HL-60/S4 treated with phorbol 12-myristate 13-acetate at 8.2 ng/mL for 4 days and 3 days (cell line): ENCODE measurements at regions not wholly inside any gene's neighbourhood (a gene's known extent, or its start where the extent isn't known, plus 50 kb on each side); places are given as distances from the start of the nearest gene placed in this dataset.
"Not testable (repeated sequence)": the region's sequence is repeated elsewhere in the genome, so short reads cannot be mapped to it uniquely, and the experiment has no call there.

Experiments used
- in situ Hi-C: fragments of 300-500 bp; cut with MboI; formaldehyde crosslinking; loops from 2 replicates; pipeline ENCODE4 v1.15.0; 2022; ENCODE audit warnings: low sequenced_read_pairs

DNA sequence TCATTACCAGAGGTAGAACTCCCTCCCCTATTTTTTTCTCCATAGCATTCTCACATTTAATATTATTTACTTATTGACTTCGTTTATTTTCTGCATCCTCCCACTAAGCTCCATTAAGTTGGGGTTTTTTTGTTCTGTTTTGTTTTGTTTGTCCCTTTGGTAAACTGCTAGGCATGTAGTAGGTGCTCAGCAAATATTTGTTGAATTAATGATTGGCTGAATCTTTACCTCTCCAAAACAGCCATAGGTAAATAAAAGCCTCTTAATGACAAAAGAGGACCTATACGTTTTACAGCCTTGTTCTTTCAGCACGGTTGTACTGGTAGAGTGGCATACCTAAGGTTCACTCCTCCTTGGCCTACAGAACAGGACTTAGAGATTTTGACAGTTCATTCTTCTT, 52.0 kb downstream of the PRORP start:
- in situ Hi-C loops: no loop called here

DNA sequence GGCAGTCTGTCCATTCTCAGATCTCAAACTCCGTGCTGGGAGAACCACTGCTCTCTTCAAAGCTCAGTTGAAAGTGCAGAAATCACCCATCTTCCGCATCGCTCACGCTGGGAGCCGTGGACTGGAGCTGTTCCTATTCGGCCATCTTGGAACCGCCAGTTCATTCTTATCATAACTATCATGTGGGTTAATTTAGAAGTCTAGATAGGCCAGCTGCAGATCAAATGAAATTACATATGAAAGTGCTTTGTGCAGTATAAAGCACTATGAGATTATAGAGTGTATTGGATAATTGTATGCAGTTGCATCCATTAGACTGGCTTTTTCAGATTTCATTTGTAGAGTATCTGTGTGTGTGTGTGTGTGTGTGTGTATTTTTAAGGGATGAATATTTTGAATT, 57.8 kb downstream of the PRORP start:
- in situ Hi-C loops: no loop called here

DNA sequence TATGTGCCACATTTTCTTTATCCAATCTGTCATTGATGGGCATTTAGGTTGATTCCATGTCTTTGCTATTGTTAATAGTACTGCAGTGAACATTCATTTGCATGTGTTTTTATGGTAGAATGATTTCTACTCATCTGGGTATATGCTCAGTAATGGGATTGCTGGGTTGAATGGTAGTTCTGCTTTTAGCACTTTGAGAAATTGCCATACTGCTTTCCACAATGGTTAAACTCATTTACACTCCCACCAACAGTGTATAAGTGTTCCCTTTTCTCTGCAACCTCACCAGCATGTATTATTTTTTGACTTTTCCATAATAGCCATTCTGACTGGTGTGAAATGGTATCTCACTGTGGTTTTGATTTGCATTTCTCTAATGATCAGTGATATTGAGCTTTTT, 62.5 kb downstream of the PRORP start:
- in situ Hi-C loops: not testable (repeated sequence)

DNA sequence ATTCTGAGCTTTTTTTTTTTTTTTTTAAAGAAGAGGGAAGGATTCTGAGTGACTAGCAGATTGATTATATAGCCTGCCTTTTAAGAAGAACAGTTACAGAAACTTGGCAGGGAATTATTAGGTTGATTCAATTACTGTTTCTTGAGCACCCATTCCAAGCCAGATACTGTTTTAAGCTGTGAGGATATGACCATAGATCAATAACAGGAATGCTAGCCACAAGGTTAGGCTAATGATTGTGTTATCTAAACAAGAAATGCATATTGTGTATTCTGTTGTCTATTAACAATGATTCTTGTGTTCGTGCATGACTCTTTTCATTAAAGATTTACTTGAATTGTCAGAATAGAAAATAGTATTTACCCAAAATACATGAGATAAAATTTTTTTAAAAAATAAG, 67.1 kb downstream of the PRORP start:
- in situ Hi-C loops: no loop called here

DNA sequence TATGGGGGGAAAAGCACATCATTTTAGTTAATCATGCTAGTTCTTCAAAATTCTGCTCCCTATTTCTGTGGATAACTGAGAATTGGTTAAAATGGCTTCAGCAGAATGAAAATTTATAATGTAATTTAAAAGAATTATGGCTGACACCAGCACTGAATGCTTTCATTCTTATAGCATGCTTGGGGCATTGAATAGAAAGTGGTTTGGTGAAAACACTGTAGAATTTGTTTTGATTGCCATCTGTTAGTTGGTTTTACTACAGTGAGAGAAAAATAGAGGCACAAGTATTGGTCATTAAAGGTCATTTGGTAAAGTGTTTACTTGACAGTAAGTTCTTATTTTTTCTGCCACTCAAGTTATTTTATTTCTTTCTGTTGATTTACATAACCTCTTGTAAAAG, 70.8 kb downstream of the PRORP start:
- in situ Hi-C loops: no loop called here

DNA sequence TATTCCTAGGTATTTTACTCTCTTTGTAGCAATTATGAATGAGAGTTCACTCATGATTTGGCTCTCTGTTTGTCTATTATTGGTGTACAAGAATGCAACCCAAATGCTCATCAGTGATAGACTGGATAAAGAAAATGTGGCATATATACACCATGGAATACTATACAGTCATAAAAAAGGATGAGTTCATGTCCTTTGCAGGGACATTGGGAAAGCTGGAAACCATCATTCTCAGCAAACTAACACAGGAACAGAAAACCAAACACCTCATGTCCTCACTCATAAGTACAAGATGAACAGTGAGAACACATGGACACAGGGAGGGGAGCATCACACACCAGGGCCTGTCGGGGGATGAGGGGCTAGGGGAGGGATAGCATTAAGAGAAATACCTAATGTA, 71.8 kb downstream of the PRORP start:
- in situ Hi-C loops: not testable (repeated sequence)

DNA sequence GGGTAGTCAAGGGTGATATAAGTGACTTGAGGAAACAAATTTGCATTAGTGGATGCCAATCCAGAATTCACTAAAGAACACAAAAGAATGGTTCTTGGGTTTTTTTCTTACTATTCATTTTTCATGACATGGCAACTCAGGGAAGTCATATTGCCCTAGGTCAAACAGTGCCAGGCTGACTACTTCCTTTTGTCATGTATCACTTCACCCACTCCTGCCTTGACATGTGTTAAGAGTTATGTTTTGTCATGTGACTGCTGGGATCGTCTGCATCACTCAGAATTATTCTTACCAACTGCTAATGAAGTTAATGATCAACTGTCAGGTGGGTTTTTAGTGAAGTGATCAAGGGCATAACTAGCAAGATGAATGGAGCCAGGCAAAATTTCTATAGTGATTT, 74.2 kb downstream of the PRORP start:
- in situ Hi-C loops: no loop called here

DNA sequence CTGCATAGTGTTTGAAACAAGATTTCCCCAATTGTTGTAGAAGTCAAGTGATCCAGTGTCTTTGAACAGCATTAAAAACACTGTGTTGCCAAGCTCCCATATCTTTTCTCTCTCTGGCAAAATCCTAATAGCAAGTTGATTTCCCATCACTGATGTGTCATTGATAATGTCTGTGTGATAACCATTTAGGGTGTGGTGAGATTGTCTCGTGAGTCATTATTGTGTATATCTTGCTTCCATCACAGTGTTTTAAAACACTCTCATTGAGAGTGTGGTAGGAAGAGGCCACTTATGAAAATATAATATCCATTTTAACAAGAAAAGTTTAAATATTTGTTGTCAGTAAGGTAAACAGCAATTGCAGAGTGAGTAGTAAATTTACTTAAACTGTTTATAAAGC, 74.7 kb downstream of the PRORP start:
- in situ Hi-C loops: no loop called here

DNA sequence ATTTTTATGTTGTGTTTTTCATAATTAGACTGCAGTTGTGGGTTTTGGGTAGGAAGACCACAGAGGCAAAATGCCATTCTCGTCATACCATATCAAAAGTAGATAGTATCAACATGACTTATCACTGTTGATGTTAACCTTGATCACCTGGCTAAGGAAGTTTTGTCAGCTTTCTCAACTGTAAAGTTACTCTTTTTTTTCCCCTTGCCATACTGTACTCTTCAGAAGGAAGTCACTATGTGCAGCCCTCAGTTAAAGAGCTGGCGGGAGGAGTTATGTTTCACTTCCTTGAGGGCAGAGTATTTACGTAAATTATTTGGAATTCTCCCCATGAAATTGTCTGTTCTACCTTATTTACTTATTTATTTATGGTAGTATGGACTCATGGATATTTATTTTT, 78.7 kb downstream of the PRORP start:
- in situ Hi-C loops: no loop called here

DNA sequence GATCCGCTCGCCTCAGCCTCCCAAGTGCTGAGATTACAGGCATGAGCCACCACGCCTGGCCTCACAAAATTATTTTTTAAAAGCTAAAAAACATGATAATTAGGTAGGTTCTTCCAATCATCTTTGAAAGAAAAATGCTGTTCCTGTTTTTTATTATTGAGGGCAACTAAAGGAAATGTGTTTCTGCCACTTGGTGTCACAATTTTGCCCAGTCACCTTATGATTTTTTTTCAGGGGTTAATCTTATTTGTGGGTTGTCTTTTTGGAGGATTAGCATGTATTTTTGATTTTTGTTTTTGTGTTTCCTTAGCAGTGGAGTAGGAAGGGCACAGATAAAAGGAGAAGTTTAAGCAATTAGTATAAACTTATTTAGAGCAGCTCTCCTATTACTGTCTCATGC, 79.8 kb downstream of the PRORP start:
- in situ Hi-C loops: no loop called here

DNA sequence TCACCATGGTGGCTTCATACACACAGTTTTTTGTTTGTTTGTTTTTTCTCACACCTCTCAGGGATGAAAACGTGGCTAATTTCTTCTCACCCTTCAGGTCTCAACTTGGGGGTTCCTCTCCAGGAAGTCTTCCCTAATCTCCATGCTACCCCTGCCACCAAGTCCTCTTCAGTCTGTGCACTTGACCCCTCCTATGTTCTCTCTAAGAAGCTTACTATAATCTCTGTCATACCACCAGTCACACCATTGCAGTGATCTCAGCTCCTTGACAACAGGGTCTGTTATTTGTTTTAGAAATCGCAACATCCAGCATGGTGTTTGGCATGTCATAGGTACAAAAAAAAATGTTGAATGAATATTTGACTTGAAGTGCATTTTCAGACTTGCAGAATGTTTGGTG, 83.4 kb downstream of the PRORP start:
- in situ Hi-C loops: no loop called here

DNA sequence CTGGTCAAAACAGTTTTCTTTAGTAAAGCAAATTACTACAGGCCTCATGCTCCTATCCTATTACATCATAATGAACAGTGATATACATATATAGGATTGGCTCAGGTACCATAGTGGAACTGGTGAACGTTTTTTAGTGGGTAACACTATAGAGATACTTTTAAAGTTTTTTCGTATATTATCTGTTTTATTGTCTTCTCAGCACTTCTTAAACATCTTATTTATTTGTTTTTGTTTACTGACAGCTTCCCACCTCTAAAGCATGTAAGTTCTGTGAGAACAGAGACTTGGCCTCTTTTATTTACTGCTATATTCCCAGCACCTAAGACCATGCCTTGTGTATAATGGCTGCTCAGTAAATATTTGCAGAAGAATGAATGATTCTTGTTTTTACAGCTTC, 81.1 kb upstream of the PSMA6 start:
- in situ Hi-C loops: loop anchor here (10.0 kb wide), 1 partner anchor 204 kb away; no protein-coding TSS in a partner anchor

DNA sequence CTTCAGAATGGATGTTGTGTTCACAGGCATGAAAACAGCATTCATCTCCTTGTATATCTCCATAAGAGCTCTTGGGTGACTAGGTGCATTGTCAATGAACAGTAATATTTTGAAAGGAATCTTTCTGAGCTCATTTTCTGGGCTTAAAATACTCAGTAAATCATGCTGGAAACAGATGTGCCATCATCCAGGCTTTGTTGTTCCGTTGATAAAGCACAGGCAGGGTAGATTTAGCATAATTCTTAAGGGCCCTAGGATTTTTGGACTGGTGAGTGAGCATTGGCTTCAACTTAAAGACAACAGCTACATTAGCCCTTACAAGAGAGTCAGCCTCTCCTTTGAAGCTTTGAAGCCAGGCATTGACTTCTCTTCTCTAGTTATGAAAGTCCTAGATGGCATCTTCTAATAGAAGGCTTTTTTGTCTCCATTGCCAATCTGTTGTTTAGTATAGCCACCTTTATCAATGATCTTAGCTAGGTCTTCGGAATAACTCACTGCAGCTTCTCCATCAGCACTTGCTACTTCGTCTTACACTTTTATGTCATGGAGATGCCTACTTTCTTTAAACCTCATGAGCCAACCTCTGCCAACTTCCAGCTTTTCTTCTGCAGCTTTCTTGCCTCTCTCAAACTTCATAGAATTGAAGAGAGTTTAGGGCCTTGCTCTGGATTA, 79.6 kb upstream of the PSMA6 start:
- in situ Hi-C loops: loop anchor here (10.0 kb wide), 1 partner anchor 202 kb away; no protein-coding TSS in a partner anchor

DNA sequence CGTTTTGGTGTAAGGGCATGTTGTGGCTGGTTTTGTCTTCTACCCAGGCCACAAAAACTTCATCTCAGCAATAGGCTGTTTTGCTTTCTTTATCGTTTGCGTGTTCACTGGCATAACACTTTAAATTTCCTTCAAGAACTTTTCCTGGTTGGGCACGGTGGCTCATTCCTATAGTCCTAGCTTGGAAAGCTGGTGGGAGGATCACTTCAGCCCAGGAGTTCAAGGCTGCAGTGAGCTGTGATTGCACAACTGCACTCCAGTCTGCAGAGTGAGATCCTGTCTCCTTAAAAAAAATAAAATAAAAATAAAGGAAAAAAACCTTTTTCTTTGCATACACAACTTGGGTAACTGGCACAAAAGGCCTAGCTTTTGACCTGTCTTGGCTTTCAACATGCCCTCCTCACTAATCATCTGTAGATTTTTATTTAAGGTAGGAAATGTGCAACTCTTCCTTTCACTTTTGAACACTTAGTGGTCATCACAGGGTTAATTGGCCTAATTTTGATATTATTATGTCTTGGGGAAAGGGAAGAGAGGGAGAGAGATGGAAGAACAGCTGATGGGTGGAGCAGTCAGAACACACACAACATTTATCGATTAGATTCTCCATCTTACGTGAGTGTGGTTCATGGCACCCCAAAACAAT, 78.9 kb upstream of the PSMA6 start:
- in situ Hi-C loops: loop anchor here (10.0 kb wide), 1 partner anchor 202 kb away; no protein-coding TSS in a partner anchor

DNA sequence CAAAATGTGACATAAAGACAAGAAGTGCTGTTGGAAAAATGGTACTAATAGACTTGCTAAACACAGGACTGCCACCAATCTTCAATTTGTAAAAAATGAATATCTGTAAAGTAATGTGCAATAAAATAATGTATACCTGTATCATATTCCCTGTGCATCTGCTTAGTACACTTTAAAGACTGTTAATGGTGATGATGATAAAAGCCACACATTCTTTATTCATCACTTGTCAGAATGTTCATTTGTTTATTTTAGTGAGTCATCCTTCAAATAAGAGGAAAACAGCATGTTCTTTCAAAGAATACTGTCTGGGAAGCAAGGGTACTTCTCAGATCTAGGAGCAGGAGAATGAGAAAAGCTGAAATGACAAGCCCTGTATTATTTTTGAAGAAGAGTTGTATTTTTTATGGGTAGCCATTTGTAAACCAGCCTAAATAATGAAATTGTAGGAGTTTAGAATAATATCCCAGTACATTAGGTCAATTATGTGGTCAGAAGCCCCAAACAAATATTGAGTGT, 78.3 kb upstream of the PSMA6 start:
- in situ Hi-C loops: loop anchor here (10.0 kb wide), 1 partner anchor 201 kb away; no protein-coding TSS in a partner anchor

DNA sequence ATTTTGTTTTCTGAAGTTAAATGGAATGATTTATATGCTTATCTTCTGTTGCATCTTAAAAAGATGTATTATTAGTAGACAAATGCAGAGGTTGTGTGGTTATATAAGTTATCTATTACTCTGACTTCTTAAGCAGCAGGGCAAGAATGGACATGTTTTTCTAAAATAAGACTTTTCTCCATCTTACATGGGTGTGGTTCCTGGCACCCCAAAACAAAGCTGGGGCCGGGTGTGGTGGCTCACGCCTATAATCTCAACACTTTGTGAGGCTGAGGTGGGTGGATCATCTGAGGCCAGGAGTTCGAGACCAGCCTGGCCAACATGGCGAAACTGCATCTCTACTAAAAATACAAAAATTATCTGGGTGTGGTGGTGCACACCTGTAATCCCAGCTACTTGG, 77.8 kb upstream of the PSMA6 start:
- in situ Hi-C loops: loop anchor here (10.0 kb wide), 1 partner anchor 200 kb away; no protein-coding TSS in a partner anchor

DNA sequence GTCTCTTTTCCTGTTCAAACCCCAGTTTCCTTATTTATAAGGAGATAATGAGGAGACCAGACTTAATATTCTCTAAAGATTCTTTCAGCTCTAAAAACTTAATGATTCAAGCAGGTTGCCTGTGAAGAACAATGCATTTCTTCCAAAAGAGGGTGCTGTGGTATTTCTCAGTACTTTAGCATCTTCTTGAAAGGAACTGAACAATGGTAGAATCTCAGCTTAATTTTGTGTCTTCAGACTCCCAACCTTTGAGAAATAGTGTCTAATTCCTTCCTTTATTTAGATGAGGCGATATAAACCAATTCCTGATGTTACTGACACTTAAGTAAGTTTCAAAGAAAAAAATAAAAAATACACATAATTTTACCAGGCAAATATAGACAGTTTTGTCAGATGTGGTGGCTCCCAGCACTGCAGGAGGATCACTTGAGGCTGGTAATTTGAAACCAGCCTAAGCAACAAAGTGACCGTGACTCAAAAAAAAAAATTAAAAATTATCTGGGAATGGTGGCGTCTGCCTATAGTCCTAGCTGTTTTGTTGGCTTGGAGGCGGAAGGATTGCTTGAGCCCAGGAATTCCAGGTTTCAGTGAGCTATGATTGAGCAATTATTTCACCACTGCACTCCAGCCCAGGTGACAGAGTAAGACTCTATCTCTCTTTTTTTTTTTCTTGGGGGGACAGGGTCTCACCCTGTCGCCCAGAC, 76.9 kb upstream of the PSMA6 start:
- in situ Hi-C loops: loop anchor here (10.0 kb wide), 1 partner anchor 200 kb away; no protein-coding TSS in a partner anchor

DNA sequence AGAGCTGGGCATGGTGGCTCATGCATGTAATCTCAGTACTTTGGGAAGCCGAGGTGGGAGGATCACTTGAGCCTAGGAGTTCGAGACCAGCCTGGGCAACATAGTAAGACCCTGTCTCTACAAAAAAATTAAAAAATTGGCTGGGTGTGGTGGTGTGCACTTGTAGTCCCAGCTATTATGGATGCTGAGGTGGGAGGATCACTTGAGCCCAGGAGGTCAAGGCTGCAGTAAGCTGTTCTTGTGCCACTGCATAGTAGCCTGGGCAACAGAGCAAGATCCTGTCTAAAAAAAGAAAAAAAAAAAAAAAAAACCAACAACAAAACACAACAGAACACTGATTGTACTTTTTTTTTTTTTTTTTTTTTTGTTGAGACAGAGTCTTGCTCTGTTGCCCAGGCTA, 74.0 kb upstream of the PSMA6 start:
- in situ Hi-C loops: loop anchor here (10.0 kb wide), 1 partner anchor 197 kb away; no protein-coding TSS in a partner anchor

DNA sequence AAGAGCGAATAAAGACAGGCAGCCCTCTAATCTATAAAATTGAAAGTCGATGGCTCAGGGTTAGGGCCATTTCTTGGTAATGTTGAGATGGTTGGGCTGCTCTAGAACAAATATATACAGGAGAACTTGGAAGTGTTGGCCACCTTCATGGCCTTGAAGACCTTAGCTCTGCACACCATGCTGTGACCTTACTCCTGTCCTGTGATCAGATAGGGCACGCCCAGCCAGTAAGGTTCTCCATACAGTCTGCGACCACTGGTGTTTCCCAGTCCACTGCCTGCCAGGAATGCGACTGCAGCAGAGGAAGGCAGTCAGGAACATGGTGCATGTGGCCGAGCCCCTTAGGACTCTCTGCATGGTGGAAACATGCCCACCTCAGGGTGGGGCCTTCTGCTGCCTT, 73.2 kb upstream of the PSMA6 start:
- in situ Hi-C loops: loop anchor here (10.0 kb wide), 1 partner anchor 196 kb away; no protein-coding TSS in a partner anchor

DNA sequence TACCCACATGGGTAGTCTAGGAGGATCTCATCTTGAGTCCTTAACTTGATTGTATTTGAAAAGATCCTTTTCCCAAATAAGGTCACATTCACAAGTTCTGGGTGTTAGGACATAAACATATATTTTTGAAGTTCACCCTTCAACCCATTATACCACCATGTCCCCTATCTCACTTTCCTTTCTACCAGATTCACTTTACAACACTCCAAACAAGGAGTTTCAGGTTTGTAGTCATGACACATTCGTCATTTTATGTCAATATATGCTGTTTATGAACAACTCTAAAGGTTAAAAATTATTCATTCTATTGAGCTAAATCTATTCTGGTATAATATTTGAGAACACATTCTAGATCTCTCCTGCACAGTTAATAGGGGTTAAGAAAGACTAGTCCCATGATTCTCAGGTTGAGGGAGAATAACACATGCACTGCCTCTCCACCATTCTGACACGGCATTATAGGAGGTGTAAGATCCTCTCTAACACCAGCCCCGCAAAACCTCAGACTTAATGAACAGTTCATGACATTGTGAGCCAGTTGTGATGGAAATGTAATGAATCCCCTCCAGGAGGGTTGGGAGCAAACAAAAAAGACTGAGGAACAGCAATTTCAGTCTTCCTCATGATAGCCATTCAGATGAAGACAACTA, 72.0 kb upstream of the PSMA6 start:
- in situ Hi-C loops: no loop called here

DNA sequence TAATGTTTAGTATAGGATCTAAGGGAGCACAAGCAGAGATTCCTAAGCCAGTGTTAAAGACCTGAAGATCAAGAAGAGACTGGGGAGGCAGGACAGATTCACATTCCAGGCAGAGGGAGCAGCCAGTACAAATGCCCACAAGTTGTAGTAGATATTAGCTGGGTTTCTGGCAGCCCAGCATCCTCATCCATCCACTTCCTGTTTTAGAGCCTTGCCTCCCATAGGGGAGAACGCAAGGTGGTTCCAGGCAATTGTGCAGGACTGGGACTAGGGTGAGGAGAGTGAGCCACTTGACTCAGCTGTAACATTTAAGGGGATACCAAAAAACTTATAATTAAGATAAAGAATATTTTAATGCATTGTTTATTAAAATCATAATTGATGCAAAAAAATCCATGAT, 71.3 kb upstream of the PSMA6 start:
- in situ Hi-C loops: no loop called here
